ENCODE measurements at regions not wholly inside any gene's neighbourhood (a gene's known extent, or its start where the extent isn't known, plus 50 kb on each side); places are given as distances from the start of the nearest gene placed in this dataset.

DNA sequence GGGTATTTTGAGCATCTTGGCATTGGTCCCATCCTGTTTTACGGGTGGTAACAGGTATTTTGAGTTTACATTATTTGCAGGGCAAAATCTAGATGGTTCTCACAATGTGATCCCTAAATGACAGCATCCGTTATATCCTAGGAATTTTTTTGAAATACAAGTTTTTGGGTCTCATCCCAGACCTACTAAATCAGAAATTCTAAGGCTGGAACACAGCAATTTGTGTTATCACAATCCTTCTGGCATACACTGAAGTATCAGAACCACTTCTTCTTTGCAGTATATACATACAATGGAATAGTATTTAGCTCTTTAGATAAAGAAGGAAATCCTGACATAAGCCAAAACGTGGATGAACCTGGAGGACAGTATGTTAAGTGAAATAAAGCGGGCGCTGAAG lies 104.1 kb upstream of the LSM6 start:
- TF ChIP-seq EP300 (IDR thresholded peaks at IDR 0.05) (no peak), POLR2A (IDR thresholded peaks at IDR 0.05) (no peak)
- TF ChIP-seq, protein P1, sequence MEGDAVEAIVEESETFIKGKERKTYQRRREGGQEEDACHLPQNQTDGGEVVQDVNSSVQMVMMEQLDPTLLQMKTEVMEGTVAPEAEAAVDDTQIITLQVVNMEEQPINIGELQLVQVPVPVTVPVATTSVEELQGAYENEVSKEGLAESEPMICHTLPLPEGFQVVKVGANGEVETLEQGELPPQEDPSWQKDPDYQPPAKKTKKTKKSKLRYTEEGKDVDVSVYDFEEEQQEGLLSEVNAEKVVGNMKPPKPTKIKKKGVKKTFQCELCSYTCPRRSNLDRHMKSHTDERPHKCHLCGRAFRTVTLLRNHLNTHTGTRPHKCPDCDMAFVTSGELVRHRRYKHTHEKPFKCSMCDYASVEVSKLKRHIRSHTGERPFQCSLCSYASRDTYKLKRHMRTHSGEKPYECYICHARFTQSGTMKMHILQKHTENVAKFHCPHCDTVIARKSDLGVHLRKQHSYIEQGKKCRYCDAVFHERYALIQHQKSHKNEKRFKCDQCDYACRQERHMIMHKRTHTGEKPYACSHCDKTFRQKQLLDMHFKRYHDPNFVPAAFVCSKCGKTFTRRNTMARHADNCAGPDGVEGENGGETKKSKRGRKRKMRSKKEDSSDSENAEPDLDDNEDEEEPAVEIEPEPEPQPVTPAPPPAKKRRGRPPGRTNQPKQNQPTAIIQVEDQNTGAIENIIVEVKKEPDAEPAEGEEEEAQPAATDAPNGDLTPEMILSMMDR (IDR thresholded peaks at IDR 0.05) = no peak

Measured in sigmoid colon (tissue), 4 donors.